ENCODE measurements at regions not wholly inside any gene's neighbourhood (a gene's known extent, or its start where the extent isn't known, plus 50 kb on each side); places are given as distances from the start of the nearest gene placed in this dataset.

DNA sequence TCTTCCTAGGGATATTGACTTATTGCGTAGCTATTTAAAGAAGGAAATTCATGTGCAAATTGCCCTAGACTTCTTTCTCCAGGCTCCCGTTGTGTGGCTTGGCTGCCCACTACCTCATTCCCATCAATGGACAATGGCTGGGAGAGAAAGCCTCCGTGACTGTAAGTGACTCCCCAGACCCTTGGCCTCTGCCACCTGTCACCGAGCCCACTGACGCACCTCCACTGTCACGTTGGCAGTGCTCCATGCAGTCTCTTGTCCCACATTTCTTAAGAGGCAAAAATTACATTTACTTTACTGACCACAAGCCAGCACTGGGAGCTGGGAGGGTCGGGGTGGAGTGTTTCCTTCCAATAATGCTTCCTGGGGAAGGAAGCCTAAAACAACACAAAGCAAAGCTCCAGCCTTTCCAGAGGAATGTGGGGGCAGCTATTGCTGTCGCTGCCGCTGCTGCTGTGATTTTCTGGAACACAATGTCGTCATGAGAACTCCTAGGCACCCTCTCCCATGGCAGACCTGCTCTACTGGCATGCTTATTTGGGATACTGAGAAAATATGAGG is 89.7 kb upstream of the STEAP1B start:
- DNase-seq (ENCODE audit: low spot score in 2 of 2): peak in 1 of 2 donors; percentile 91
- TF ChIP-seq, protein P1, sequence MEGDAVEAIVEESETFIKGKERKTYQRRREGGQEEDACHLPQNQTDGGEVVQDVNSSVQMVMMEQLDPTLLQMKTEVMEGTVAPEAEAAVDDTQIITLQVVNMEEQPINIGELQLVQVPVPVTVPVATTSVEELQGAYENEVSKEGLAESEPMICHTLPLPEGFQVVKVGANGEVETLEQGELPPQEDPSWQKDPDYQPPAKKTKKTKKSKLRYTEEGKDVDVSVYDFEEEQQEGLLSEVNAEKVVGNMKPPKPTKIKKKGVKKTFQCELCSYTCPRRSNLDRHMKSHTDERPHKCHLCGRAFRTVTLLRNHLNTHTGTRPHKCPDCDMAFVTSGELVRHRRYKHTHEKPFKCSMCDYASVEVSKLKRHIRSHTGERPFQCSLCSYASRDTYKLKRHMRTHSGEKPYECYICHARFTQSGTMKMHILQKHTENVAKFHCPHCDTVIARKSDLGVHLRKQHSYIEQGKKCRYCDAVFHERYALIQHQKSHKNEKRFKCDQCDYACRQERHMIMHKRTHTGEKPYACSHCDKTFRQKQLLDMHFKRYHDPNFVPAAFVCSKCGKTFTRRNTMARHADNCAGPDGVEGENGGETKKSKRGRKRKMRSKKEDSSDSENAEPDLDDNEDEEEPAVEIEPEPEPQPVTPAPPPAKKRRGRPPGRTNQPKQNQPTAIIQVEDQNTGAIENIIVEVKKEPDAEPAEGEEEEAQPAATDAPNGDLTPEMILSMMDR (IDR thresholded peaks at IDR 0.05): no peak
- Histone ChIP-seq H3K27me3 (no peaks in the 10 kb centered on the region), H3K27ac (peak overlapping the region; percentile 80 to 85), H3K9me3 (no peaks in the 10 kb centered on the region), H3K4me1 (peaks cover 8 to 19% of the 10 kb centered on the region in 2 donors), H3K36me3 (no peaks in the 10 kb centered on the region), H3K4me3 (peak overlapping the region; percentile 26 to 52)
- intact Hi-C loops (cut with DNase I): loop anchor here (2.0 to 10.0 kb wide), 2 partner anchors 29 to 375 kb away; no protein-coding TSS in a partner anchor

DNA sequence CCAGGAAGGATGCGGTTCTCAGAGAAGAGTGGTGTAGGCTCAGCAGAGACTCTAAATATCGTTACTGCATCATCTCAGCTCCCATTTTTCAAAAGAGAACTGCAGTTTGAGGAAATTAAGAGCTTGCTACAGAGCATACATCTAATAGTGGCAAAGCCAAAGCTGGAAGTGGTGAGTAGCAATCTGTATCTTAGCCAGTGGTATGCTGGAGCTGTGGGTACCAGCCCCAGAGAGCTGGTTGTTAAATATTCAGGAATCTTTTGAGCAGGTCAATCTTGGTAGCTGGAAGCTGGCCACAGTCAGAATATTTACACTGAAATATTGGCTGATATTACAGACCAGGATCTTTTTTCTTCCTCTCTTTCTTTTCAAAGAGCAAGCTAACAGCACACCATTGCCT is 88.4 kb upstream of the STEAP1B start:
- DNase-seq (ENCODE audit: low spot score in 2 of 2): no peak
- no peak overlapping the region for H3K4me3 ChIP-seq
- no peaks in the 10 kb centered on the region for H3K36me3 ChIP-seq
- no peaks in the 10 kb centered on the region for H3K27me3 ChIP-seq
- H3K4me1 ChIP-seq: peaks cover 8 to 27% of the 10 kb centered on the region in 2 donors
- H3K9me3 ChIP-seq: no peaks in the 10 kb centered on the region
- intact Hi-C loops (cut with DNase I): loop anchor here (10.0 kb wide), 1 partner anchor 374 kb away; no protein-coding TSS in a partner anchor
- peak overlapping the region in 1 of 2 donors; percentile 85 for H3K27ac ChIP-seq
- TF ChIP-seq, protein P1 (IDR thresholded peaks at IDR 0.05): no peak

DNA sequence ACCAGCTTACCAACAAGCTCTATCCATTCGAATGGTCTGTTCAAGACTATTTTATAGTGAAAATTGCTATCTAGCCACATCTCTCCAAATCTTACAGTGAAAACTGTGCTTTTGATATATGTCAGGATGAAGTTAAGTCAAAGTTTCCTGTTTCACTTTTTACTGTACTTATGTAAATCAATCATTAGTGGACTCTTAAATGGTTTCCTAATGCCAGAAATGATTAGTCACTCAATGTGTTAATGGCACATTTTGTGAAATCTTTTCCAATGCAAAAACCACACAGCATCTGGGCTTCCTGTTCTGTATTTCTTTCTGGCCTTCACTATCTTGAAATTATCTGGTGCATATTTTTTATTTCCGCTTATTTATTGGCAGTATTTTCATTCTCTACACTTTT is 87.3 kb upstream of the STEAP1B start:
- H3K27me3 ChIP-seq: no peaks in the 10 kb centered on the region
- no peaks in the 10 kb centered on the region for H3K9me3 ChIP-seq
- no peaks in the 10 kb centered on the region for H3K36me3 ChIP-seq
- TF ChIP-seq, protein P1 (IDR thresholded peaks at IDR 0.05): no peak
- peak overlapping the region in 1 of 2 donors; percentile 8 for H3K27ac ChIP-seq
- peaks cover 8 to 27% of the 10 kb centered on the region in 2 donors for H3K4me1 ChIP-seq
- intact Hi-C loops (cut with DNase I): loop anchor here (10.0 kb wide), 1 partner anchor 373 kb away; no protein-coding TSS in a partner anchor
- no peak for DNase-seq (ENCODE audit: low spot score in 2 of 2)
- H3K4me3 ChIP-seq: no peak overlapping the region

DNA sequence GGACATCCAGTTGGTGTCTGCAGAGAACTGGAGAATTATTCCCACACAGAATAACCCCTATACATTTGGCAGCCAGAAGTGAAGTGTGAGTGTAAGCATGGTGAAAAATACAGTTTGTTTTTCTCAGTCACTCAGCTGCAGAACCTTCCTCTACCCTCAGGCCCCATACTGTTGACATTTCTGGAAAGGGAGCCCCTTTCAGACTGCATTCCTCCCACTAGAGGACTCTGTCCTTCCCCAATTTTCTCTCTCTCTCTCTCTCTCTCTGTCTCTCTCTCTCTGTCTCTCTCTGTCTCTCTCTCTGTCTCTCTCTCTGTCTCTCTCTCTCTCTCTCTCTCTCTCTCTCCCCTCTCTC is 86.8 kb upstream of the STEAP1B start:
- Histone ChIP-seq H3K9me3 (no peaks in the 10 kb centered on the region), H3K4me3 (no peak overlapping the region), H3K27ac (no peak overlapping the region), H3K27me3 (no peaks in the 10 kb centered on the region), H3K4me1 (peaks cover 8 to 27% of the 10 kb centered on the region in 2 donors), H3K36me3 (no peaks in the 10 kb centered on the region)
- DNase-seq (ENCODE audit: low spot score in 2 of 2): no peak
- TF ChIP-seq, protein P1 (IDR thresholded peaks at IDR 0.05): peak in 1 of 3 experiments; percentile 15
- intact Hi-C loops (cut with DNase I): loop anchor here (10.0 kb wide), 1 partner anchor 372 kb away; no protein-coding TSS in a partner anchor

DNA sequence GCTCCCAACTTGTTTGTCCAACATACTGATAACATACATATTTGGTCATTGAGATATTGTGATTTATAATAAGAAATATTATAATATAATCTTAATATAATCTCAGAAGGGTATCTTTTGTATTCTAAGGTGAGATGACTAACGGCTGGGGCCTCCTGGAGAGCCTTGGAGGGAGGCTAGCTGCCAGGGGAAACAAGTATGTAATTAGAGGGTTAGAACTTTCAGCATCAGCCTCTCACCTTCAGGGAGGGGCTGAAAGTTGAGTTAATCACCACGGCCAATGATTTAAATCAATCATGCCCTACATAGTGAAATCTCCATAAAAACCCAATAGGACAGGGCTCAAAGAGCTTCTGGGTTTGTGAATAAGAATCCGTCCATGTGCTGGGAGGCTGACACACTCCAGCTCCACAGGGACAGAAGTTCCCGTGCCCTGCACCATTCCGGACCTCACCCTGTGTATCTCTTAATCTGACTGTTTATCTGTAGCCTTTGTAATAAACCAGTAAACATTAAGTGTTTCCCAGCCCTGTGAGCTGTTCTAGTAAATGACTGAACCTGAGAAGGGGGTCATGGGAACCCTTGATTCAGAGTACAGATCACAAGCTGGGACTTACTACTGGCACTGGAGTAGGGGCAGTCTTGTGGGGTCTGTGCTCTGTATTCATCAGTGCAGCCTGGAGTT is 86.3 kb upstream of the STEAP1B start:
- Histone ChIP-seq H3K4me1 (peaks cover 8 to 27% of the 10 kb centered on the region in 2 donors), H3K27me3 (no peaks in the 10 kb centered on the region), H3K4me3 (no peak overlapping the region), H3K36me3 (no peaks in the 10 kb centered on the region), H3K9me3 (no peaks in the 10 kb centered on the region), H3K27ac (no peak overlapping the region)
- DNase-seq (ENCODE audit: low spot score in 2 of 2): no peak
- TF ChIP-seq, protein P1 (IDR thresholded peaks at IDR 0.05): no peak
- intact Hi-C loops (cut with DNase I): loop anchor here (10.0 kb wide), 1 partner anchor 371 kb away; no protein-coding TSS in a partner anchor
